ENCODE measurements at regions not wholly inside any gene's neighbourhood (a gene's known extent, or its start where the extent isn't known, plus 50 kb on each side); places are given as distances from the start of the nearest gene placed in this dataset.
"Not testable (repeated sequence)": the region's sequence is repeated elsewhere in the genome, so short reads cannot be mapped to it uniquely, and the experiment has no call there.

GRCh38 chr1:233819042-233819441 is 85.4 kb upstream of the SLC35F3 start:
- Mint-ChIP-seq H3K4me3 (ENCODE audit: unreplicated experiment) (no peak overlapping the region), H3K36me3 (ENCODE audit: unreplicated experiment) (no peaks in the 10 kb centered on the region), H3K4me1 (ENCODE audit: low read depth, unreplicated experiment) (no peaks in the 10 kb centered on the region), H3K27ac (ENCODE audit: unreplicated experiment) (no peak overlapping the region), H3K9me3 (ENCODE audit: unreplicated experiment) (peaks cover 3% of the 10 kb centered on the region), H3K27me3 (ENCODE audit: unreplicated experiment) (no peaks in the 10 kb centered on the region)
- DNase-seq, result no peak
- TF ChIP-seq, protein P1, sequence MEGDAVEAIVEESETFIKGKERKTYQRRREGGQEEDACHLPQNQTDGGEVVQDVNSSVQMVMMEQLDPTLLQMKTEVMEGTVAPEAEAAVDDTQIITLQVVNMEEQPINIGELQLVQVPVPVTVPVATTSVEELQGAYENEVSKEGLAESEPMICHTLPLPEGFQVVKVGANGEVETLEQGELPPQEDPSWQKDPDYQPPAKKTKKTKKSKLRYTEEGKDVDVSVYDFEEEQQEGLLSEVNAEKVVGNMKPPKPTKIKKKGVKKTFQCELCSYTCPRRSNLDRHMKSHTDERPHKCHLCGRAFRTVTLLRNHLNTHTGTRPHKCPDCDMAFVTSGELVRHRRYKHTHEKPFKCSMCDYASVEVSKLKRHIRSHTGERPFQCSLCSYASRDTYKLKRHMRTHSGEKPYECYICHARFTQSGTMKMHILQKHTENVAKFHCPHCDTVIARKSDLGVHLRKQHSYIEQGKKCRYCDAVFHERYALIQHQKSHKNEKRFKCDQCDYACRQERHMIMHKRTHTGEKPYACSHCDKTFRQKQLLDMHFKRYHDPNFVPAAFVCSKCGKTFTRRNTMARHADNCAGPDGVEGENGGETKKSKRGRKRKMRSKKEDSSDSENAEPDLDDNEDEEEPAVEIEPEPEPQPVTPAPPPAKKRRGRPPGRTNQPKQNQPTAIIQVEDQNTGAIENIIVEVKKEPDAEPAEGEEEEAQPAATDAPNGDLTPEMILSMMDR (IDR thresholded peaks at IDR 0.05; ENCODE audit: partially characterized antibody, unreplicated experiment), result no peak

DNA sequence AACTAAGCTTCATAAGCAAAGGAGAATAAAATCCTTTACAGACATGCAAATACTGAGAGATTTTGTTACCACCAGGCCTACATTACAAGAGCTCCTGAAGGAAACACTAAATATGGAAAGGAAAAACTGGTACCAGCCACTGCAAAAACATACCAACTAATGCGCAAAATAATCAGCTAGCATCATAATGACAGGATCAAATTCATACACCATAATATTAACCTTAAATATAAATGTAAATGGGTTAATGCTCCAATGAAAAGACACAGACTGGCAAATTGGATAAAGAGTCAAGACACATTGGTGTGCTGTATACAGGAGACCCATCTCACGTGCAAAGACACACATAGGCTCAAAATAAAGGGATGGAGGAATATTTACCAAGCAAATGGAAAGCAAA is 80.3 kb upstream of the SLC35F3 start:
- H3K9me3 Mint-ChIP-seq (ENCODE audit: unreplicated experiment); H3K27ac Mint-ChIP-seq (ENCODE audit: unreplicated experiment); H3K27me3 Mint-ChIP-seq (ENCODE audit: unreplicated experiment); DNase-seq; H3K4me3 Mint-ChIP-seq (ENCODE audit: unreplicated experiment); H3K4me1 Mint-ChIP-seq (ENCODE audit: low read depth, unreplicated experiment); H3K36me3 Mint-ChIP-seq (ENCODE audit: unreplicated experiment): not testable (repeated sequence)

DNA sequence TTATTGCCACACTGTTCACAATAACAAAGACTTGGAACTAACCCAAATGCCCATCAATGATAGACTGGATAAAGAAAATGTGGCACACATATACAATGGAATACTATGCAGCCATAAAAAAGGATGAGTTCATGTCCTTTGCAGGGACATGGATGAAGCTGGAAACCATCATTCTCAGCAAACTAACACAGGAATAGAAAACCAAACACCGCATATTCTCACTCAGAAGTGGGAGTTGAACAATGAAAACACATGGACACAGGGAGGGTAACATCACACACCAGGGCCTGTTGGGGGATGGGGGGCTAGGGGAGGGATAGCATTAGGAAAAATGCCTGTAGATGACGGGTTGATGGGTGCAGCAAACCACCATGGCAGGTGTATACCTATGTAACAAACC is 76.5 kb upstream of the SLC35F3 start:
- H3K27ac Mint-ChIP-seq (ENCODE audit: unreplicated experiment); H3K4me3 Mint-ChIP-seq (ENCODE audit: unreplicated experiment); H3K9me3 Mint-ChIP-seq (ENCODE audit: unreplicated experiment); H3K27me3 Mint-ChIP-seq (ENCODE audit: unreplicated experiment); DNase-seq; H3K4me1 Mint-ChIP-seq (ENCODE audit: low read depth, unreplicated experiment): not testable (repeated sequence)
- H3K36me3 Mint-ChIP-seq (ENCODE audit: unreplicated experiment), result peaks cover 15% of the 10 kb centered on the region

GRCh38 chr1:233828480-233828879 is 76.0 kb upstream of the SLC35F3 start:
- DNase-seq, result no peak
- Mint-ChIP-seq H3K4me1 (ENCODE audit: low read depth, unreplicated experiment) (no peaks in the 10 kb centered on the region), H3K36me3 (ENCODE audit: unreplicated experiment) (peaks cover 15% of the 10 kb centered on the region), H3K27ac (ENCODE audit: unreplicated experiment) (no peak overlapping the region), H3K4me3 (ENCODE audit: unreplicated experiment) (no peak overlapping the region), H3K9me3 (ENCODE audit: unreplicated experiment) (peaks cover 1% of the 10 kb centered on the region), H3K27me3 (ENCODE audit: unreplicated experiment) (no peaks in the 10 kb centered on the region)
- TF ChIP-seq, protein P1 (IDR thresholded peaks at IDR 0.05; ENCODE audit: partially characterized antibody, unreplicated experiment), result no peak

- Mint-ChIP-seq H3K27me3 (ENCODE audit: unreplicated experiment) (no peaks in the 10 kb centered on the region), H3K27ac (ENCODE audit: unreplicated experiment) (no peak overlapping the region)
These were observed 69.9 kb upstream of the SLC35F3 start for GRCh38 chr1:233834609-233835008.

DNA sequence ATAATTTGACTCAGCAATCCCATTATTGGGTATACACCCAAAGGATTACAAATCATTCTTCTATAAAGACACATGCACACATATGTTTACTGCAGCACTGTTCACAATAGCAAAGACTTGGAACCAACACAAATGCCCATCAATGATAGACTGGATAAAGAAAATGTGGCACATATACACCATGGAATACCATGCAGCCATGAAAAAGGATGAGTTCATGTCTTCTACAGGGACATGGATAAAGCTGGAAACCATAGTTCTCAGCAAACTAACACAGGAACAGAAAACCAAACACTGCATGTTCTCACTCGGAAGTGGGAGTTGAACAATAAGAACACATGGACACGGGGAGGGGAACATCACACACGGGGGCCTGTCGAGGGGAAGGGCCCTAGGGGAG is 66.3 kb upstream of the SLC35F3 start:
- H3K4me1 Mint-ChIP-seq (ENCODE audit: low read depth, unreplicated experiment); H3K36me3 Mint-ChIP-seq (ENCODE audit: unreplicated experiment); H3K27ac Mint-ChIP-seq (ENCODE audit: unreplicated experiment); H3K9me3 Mint-ChIP-seq (ENCODE audit: unreplicated experiment); H3K4me3 Mint-ChIP-seq (ENCODE audit: unreplicated experiment); H3K27me3 Mint-ChIP-seq (ENCODE audit: unreplicated experiment); DNase-seq: not testable (repeated sequence)

More at GRCh38 chr1:233834609-233835008, 69.9 kb upstream of the SLC35F3 start:
- Mint-ChIP-seq H3K4me1 (ENCODE audit: low read depth, unreplicated experiment) (no peaks in the 10 kb centered on the region), H3K36me3 (ENCODE audit: unreplicated experiment) (peaks cover 15% of the 10 kb centered on the region), H3K9me3 (ENCODE audit: unreplicated experiment) (no peaks in the 10 kb centered on the region), H3K4me3 (ENCODE audit: unreplicated experiment) (no peak overlapping the region)
- TF ChIP-seq, protein P1 (IDR thresholded peaks at IDR 0.05; ENCODE audit: partially characterized antibody, unreplicated experiment), result no peak
- DNase-seq, result no peak

Measured in glutamatergic neuron (in vitro differentiated cells).